ENCODE measurements at regions not wholly inside any gene's neighbourhood (a gene's known extent, or its start where the extent isn't known, plus 50 kb on each side); places are given as distances from the start of the nearest gene placed in this dataset.
"Not testable (repeated sequence)": the region's sequence is repeated elsewhere in the genome, so short reads cannot be mapped to it uniquely, and the experiment has no call there.

GRCh38 chr10:28481346-28481745 is 51.6 kb upstream of the WAC start:
- not testable (repeated sequence) for H3K9me3 Mint-ChIP-seq, H3K4me1 Mint-ChIP-seq, H3K27ac Mint-ChIP-seq, H3K4me3 Mint-ChIP-seq, H3K27me3 Mint-ChIP-seq, ATAC-seq, DNase-seq

- no peak overlapping the region for H3K4me3 Mint-ChIP-seq
- H3K4me1 Mint-ChIP-seq: no peaks in the 10 kb centered on the region
- DNase-seq: no peak
- peaks cover 6% of the 10 kb centered on the region for H3K27me3 Mint-ChIP-seq
- no peaks in the 10 kb centered on the region for H3K9me3 Mint-ChIP-seq
- ATAC-seq: no peak
- no peak overlapping the region for H3K27ac Mint-ChIP-seq
Measured at GRCh38 chr10:28481968-28482367, 51.0 kb upstream of the WAC start.
